Heart right ventricle (tissue), 16 donors: ENCODE measurements at regions not wholly inside any gene's neighbourhood (a gene's known extent, or its start where the extent isn't known, plus 50 kb on each side); places are given as distances from the start of the nearest gene placed in this dataset.

ENCODE experiments used
- ATAC-seq, 8 donors: fragments of 200-7000 bp; cut with Tn5 transposase; one replicate each; pipeline ENCODE4 v1.9.1; 2020; ENCODE audit warnings: mild to moderate bottlenecking in 8 of 8, moderate library complexity in 8 of 8, moderate number of reproducible peaks in 1 of 8
- DNase-seq, 2 donors: peaks; one replicate each; pipeline ENCODE4 v3.0.0-alpha.2; 2020
- H3K27ac ChIP-seq, 10 donors: fragments of 200-600 bp; sonication (generic) in 2 of 10; one replicate each; pipeline versions ENCODE4 v1.5.0 to v1.8.0; 2020 to 2022; ENCODE audit warnings: mild to moderate bottlenecking in 3 of 10
- H3K27me3 ChIP-seq, 7 donors: fragments of 200-600 bp; one replicate each; pipeline ENCODE4 v1.8.0; 2021 to 2022; ENCODE audit warnings: mild to moderate bottlenecking in 2 of 7
- H3K36me3 ChIP-seq, 9 donors: fragments of 200-600 bp; sonication (generic) in 1 of 9; one replicate each; pipeline versions ENCODE4 v1.5.0 to v1.8.0; 2020 to 2022; ENCODE audit warnings: mild to moderate bottlenecking in 2 of 9
- H3K4me1 ChIP-seq, 9 donors: fragments of 200-600 bp; sonication (generic) in 1 of 9; one replicate each; pipeline versions ENCODE4 v1.5.0 to v1.8.0; 2020 to 2022; ENCODE audit warnings: mild to moderate bottlenecking in 4 of 9
- H3K4me3 ChIP-seq, 10 donors: fragments of 200-600 bp; sonication (generic) in 2 of 10; one replicate each; pipeline versions ENCODE4 v1.5.0 to v1.8.0; 2020 to 2022; ENCODE audit warnings: mild to moderate bottlenecking in 7 of 10, moderate library complexity in 2 of 10
- H3K9me3 ChIP-seq, 11 donors: fragments of 200-600 bp in 10 of 11; sonication (generic) in 2 of 11; one replicate each; pipeline versions ENCODE4 v1.5.0 to v1.8.0; 2013 to 2022; ENCODE audit warnings: mild to moderate bottlenecking in 2 of 11, control low read depth in 1 of 11, moderate library complexity in 1 of 11
- CTCF ChIP-seq, 9 donors: fragments of 200-600 bp; sonication (generic) in 2 of 9; IDR thresholded peaks; one replicate each; pipeline versions ENCODE4 v1.5.0 to v1.8.0; 2021 to 2022; ENCODE audit warnings: antibody characterized with exemption in 9 of 9, mild to moderate bottlenecking in 5 of 9, moderate library complexity in 1 of 9
- WGBS, 2 donors: extraction: QIAGEN DNeasy Blood & Tissue Kit; methylation state at CpG; one replicate each; pipeline ENCODE4 v1.1.7; 2013; ENCODE audit warnings: inconsistent platforms in 1 of 2; 5-methylcytosine and 5-hydroxymethylcytosine counted together
- intact Hi-C, 10 donors: fragments of 100-400 bp; cut with DNase I; formaldehyde crosslinking; loops; one replicate each; pipeline versions ENCODE4 v1.11.1 to v1.14.2; 2022
- donor health status: Arrhythmogenic right ventricular cardiomyopathy.
- donor health status: ischemic (EF 13 %, LVEDD 7.1; RV severe dilation, severe dysfunction).
- donor health status: healthy with polysubstance abuse.
- donor health status: DM: no; HTN: yes; CAD: no.
- donor health status: DM: no; HTN: no; CAD: no.
- donor health status: ischemic (EF 25% LVEDD 6.9; RV normal size, moderate dysfunction).
- donor health status: ischemic (EF 25% LVEDD 5.7; RV mildly dilated, moderate dysfunction).
- donor health status: healthy.
- donor health status: DM: yes; HTN: yes; CAD: no.
- donor health status: Ischemic cardiomyopathy.
- donor health status: ischemic (EF 35%, LVEDD 5.7; RV mildly dilated, moderate dysfunction).
- donor health status: nonischemic (EF 11% LVEDD 7.7; RV severe dilation, severe dysfunction).
- donor health status: DM: yes; HTN: yes; CAD: no.
- donor health status: PGD.
- donor health status: ischemic (EF 29% LVEDD 5.4; RV normal size, mild dysfunction).
- donor health status: nonischemic (EF 23%, LVEDD 6.1; RV moderate dilation, normal function).

GRCh38 chrX:117092641-117093040, 629.9 kb upstream of the CT83 start:
- DNase-seq, result no peak
- no peak for ATAC-seq
- Histone ChIP-seq H3K27ac (no peak overlapping the region), H3K27me3 (no peaks in the 10 kb centered on the region), H3K4me1 (no peaks in the 10 kb centered on the region), H3K9me3 (peaks cover 0 to 66% (median 0%) of the 10 kb centered on the region in 11 donors), H3K4me3 (no peak overlapping the region), H3K36me3 (no peaks in the 10 kb centered on the region)
- intact Hi-C loops, result no loop called here
- 82 to 88% methylated on average over 1 of the region's 1 CpG for WGBS, 2 donors
- no peak for TF ChIP-seq CTCF (IDR thresholded peaks at IDR 0.05)

- no peak for ATAC-seq
- H3K27ac ChIP-seq, result no peak overlapping the region
- peaks cover 0 to 12% (median 0%) of the 10 kb centered on the region in 11 donors for H3K9me3 ChIP-seq
- no peak for TF ChIP-seq CTCF (IDR thresholded peaks at IDR 0.05)
- intact Hi-C loops, result no loop called here
- no peak for DNase-seq
- no peaks in the 10 kb centered on the region for H3K4me1 ChIP-seq
- no peaks in the 10 kb centered on the region for H3K36me3 ChIP-seq
- no peak overlapping the region for H3K4me3 ChIP-seq
- H3K27me3 ChIP-seq, result no peaks in the 10 kb centered on the region
These were observed 600.4 kb upstream of the CT83 start for GRCh38 chrX:117063224-117063623.

DNA sequence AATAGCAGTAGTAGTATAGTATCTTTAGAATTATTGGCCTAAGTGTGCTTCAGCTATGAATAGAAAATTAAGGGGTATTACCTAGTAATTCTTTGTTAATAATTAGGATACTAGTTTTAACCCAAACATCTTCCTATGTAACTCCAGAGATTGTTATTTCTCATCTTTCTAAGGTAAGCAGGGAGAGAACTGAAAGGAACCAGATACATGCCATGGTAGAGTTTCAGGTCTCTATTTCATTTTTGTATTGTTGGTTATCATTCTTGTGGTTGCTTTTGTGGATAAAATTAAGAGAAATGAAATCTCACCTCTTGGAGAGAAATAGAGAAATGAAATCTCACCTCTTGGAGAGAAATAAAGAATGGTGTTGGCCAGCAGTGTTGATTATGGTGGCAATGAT, 597.1 kb upstream of the CT83 start:
- Histone ChIP-seq H3K36me3 (no peaks in the 10 kb centered on the region), H3K4me1 (no peaks in the 10 kb centered on the region), H3K9me3 (peaks cover 0 to 4% (median 0%) of the 10 kb centered on the region in 11 donors), H3K4me3 (no peak overlapping the region), H3K27me3 (no peaks in the 10 kb centered on the region), H3K27ac (no peak overlapping the region)
- ATAC-seq, result no peak
- intact Hi-C loops, result no loop called here
- no peak for DNase-seq
- TF ChIP-seq CTCF (IDR thresholded peaks at IDR 0.05), result no peak

DNA sequence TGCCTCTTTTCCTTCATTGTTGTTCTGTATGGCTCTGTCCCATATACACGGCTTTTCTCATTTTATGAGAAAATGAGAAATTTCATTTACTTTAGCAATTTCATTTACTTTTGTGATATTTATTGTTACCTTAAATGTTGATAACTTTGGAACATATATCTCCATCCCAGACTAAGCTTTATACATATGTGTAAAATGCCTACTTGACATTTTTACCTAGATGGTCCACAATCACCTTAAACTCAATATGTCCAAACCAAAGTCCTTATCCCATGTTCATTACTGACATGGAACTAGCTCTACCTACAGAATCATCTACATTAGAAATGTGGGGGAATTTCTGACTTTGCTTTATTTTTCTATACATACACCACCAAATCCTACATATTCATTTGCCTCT, 590.5 kb upstream of the CT83 start:
- TF ChIP-seq CTCF (IDR thresholded peaks at IDR 0.05), result no peak
- intact Hi-C loops, result no loop called here
- 0 to 84% methylated on average over 1 of the region's 1 CpG for WGBS, 2 donors

More for the DNA sequence above, 590.5 kb upstream of the CT83 start:
- Histone ChIP-seq H3K9me3 (peaks cover 0 to 31% (median 0%) of the 10 kb centered on the region in 11 donors), H3K27me3 (no peaks in the 10 kb centered on the region), H3K36me3 (no peaks in the 10 kb centered on the region), H3K27ac (no peak overlapping the region), H3K4me1 (no peaks in the 10 kb centered on the region), H3K4me3 (no peak overlapping the region)
- ATAC-seq (no peak), DNase-seq (no peak)
